Upper lobe of right lung (tissue), 1 donor: ENCODE measurements at regions not wholly inside any gene's neighbourhood (a gene's known extent, or its start where the extent isn't known, plus 50 kb on each side); places are given as distances from the start of the nearest gene placed in this dataset.

Experiments used
- ATAC-seq: fragments of 200-7000 bp; cut with Tn5 transposase; one replicate; pipeline ENCODE4 v1.9.1; 2020; ENCODE audit warnings: mild to moderate bottlenecking, moderate library complexity
- DNase-seq: peaks from one replicate; pipeline ENCODE4 v3.0.0-alpha.2; 2020
- H3K27ac ChIP-seq: fragments of 200-600 bp; one replicate; pipeline ENCODE4 v1.8.0; 2022
- H3K27me3 ChIP-seq: fragments of 200-600 bp; one replicate; pipeline ENCODE4 v1.8.0; 2022; ENCODE audit warnings: mild to moderate bottlenecking
- H3K36me3 ChIP-seq: fragments of 200-600 bp; one replicate; pipeline ENCODE4 v1.8.0; 2022
- H3K4me1 ChIP-seq: fragments of 200-600 bp; one replicate; pipeline ENCODE4 v1.8.0; 2022
- H3K4me3 ChIP-seq: fragments of 200-600 bp; one replicate; pipeline ENCODE4 v1.8.0; 2022; ENCODE audit warnings: mild to moderate bottlenecking
- H3K9me3 ChIP-seq: fragments of 200-600 bp; one replicate; pipeline ENCODE4 v1.8.0; 2022
- intact Hi-C: fragments of 100-400 bp; cut with DNase I; formaldehyde crosslinking; loops from one replicate; pipeline ENCODE4 v1.11.0; 2022
- TF ChIP-seq, protein P1 (sequence below): fragments of 200-600 bp; IDR thresholded peaks from one replicate; pipeline ENCODE4 v1.8.0; 2022; ENCODE audit warnings: antibody characterized with exemption
- donor health status: DM: no; HTN: yes; CAD: no; lungs with severe emphysema.

- Histone ChIP-seq H3K27ac (no peak overlapping the region), H3K27me3 (no peaks in the 10 kb centered on the region), H3K4me3 (no peak overlapping the region), H3K9me3 (no peaks in the 10 kb centered on the region), H3K4me1 (no peaks in the 10 kb centered on the region), H3K36me3 (no peaks in the 10 kb centered on the region)
- ATAC-seq (no peak), DNase-seq (no peak)
- TF ChIP-seq, protein P1, sequence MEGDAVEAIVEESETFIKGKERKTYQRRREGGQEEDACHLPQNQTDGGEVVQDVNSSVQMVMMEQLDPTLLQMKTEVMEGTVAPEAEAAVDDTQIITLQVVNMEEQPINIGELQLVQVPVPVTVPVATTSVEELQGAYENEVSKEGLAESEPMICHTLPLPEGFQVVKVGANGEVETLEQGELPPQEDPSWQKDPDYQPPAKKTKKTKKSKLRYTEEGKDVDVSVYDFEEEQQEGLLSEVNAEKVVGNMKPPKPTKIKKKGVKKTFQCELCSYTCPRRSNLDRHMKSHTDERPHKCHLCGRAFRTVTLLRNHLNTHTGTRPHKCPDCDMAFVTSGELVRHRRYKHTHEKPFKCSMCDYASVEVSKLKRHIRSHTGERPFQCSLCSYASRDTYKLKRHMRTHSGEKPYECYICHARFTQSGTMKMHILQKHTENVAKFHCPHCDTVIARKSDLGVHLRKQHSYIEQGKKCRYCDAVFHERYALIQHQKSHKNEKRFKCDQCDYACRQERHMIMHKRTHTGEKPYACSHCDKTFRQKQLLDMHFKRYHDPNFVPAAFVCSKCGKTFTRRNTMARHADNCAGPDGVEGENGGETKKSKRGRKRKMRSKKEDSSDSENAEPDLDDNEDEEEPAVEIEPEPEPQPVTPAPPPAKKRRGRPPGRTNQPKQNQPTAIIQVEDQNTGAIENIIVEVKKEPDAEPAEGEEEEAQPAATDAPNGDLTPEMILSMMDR: no peak
- intact Hi-C loops: no loop called here
Measured at GRCh38 chr6:3515669-3516068, 58.8 kb upstream of the SLC22A23 start.

- H3K27me3 ChIP-seq: no peaks in the 10 kb centered on the region
- H3K9me3 ChIP-seq: no peaks in the 10 kb centered on the region
- no peaks in the 10 kb centered on the region for H3K4me1 ChIP-seq
- no peak overlapping the region for H3K27ac ChIP-seq
- DNase-seq: no peak
- no peak overlapping the region for H3K4me3 ChIP-seq
- intact Hi-C loops: no loop called here
- TF ChIP-seq, protein P1: no peak
- no peak for ATAC-seq
- no peaks in the 10 kb centered on the region for H3K36me3 ChIP-seq
Measured at GRCh38 chr6:3513416-3513815, 56.6 kb upstream of the SLC22A23 start.

- TF ChIP-seq, protein P1: no peak
- no peaks in the 10 kb centered on the region for H3K27me3 ChIP-seq
- no peaks in the 10 kb centered on the region for H3K4me1 ChIP-seq
- intact Hi-C loops: no loop called here
- DNase-seq (no peak), ATAC-seq (no peak)
- H3K36me3 ChIP-seq: no peaks in the 10 kb centered on the region
- H3K4me3 ChIP-seq: no peak overlapping the region
- H3K9me3 ChIP-seq: no peaks in the 10 kb centered on the region
- H3K27ac ChIP-seq: no peak overlapping the region
Measured at GRCh38 chr6:3512832-3513231, 56.0 kb upstream of the SLC22A23 start.

DNA sequence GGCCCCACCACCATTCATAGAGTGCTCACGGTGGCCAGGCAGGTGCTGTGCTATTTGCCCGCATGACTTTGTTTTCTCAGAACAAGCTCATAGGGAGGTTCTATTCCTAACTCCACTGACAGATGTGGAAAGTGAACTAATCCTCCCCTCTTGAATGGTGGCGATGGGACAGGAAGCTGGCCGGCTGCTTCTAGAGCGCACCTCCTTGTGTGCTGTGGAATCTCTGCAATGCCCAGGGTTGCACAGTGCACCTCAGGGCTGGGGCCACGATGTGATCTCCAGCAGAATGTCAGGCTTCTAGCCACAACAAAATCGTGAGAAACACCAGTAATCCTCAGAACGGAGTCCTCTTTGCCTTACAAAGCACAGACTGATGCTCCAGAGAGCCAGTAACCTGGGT lies 53.8 kb upstream of the SLC22A23 start:
- no peak for DNase-seq
- Histone ChIP-seq H3K36me3 (no peaks in the 10 kb centered on the region), H3K27me3 (no peaks in the 10 kb centered on the region), H3K4me1 (no peaks in the 10 kb centered on the region), H3K4me3 (no peak overlapping the region), H3K27ac (no peak overlapping the region), H3K9me3 (no peaks in the 10 kb centered on the region)
- no peak for ATAC-seq
- TF ChIP-seq, protein P1: no peak
- intact Hi-C loops: no loop called here

- ATAC-seq: no peak
Measured at GRCh38 chr6:3510178-3510577, 53.3 kb upstream of the SLC22A23 start.

GRCh38 chr6:3509336-3509735 lies 52.5 kb upstream of the SLC22A23 start:
- intact Hi-C loops: no loop called here
- no peak overlapping the region for H3K27ac ChIP-seq
- H3K4me3 ChIP-seq: no peak overlapping the region
- no peaks in the 10 kb centered on the region for H3K27me3 ChIP-seq
- DNase-seq (no peak), ATAC-seq (no peak)
- no peaks in the 10 kb centered on the region for H3K36me3 ChIP-seq
- H3K9me3 ChIP-seq: no peaks in the 10 kb centered on the region
- H3K4me1 ChIP-seq: no peaks in the 10 kb centered on the region
- TF ChIP-seq, protein P1: no peak

More at GRCh38 chr6:3510178-3510577, 53.3 kb upstream of the SLC22A23 start:
- H3K36me3 ChIP-seq: no peaks in the 10 kb centered on the region
- H3K4me3 ChIP-seq: no peak overlapping the region
- intact Hi-C loops: no loop called here
- no peak for DNase-seq
- no peaks in the 10 kb centered on the region for H3K4me1 ChIP-seq
- no peaks in the 10 kb centered on the region for H3K27me3 ChIP-seq
- H3K27ac ChIP-seq: no peak overlapping the region
- H3K9me3 ChIP-seq: no peaks in the 10 kb centered on the region
- TF ChIP-seq, protein P1: no peak
